Right atrium auricular region (tissue), 2 donors: ENCODE measurements at regions not wholly inside any gene's neighbourhood (a gene's known extent, or its start where the extent isn't known, plus 50 kb on each side); places are given as distances from the start of the nearest gene placed in this dataset.

Source experiments
- DNase-seq: peaks from one replicate; pipeline ENCODE4 v3.0.0-alpha.2; 2019; ENCODE audit warnings: low spot score
- H3K27ac ChIP-seq, 2 donors: fragments of 200-600 bp; sonication (generic); 1 replicate in 1 of 2; 2 replicates in 1 of 2; pipeline ENCODE4 v1.5.1; 2016 to 2019
- H3K27me3 ChIP-seq, 2 donors: fragments of 200-600 bp; sonication (generic); one replicate each; pipeline versions ENCODE4 v1.5.1 to v1.6.0; 2017 to 2019
- H3K36me3 ChIP-seq: fragments of 200-600 bp; sonication (generic); one replicate; pipeline ENCODE4 v1.5.1; 2016
- H3K4me1 ChIP-seq, 2 donors: fragments of 200-600 bp; sonication (generic); one replicate each; pipeline versions ENCODE4 v1.5.1 to v1.6.0; 2017 to 2019
- H3K4me3 ChIP-seq, 2 donors: fragments of 200-600 bp; sonication (generic); 1 replicate in 1 of 2; 2 replicates in 1 of 2; pipeline ENCODE4 v1.5.1; 2017 to 2019; ENCODE audit warnings: mild to moderate bottlenecking in 1 of 2, moderate library complexity in 1 of 2
- H3K9me3 ChIP-seq, 2 donors: fragments of 200-600 bp; sonication (generic); one replicate each; pipeline ENCODE4 v1.5.1; 2019
- CTCF ChIP-seq, 2 donors: fragments of 200-600 bp; sonication (generic); IDR thresholded peaks; one replicate each; pipeline ENCODE4 v1.5.1; 2019; ENCODE audit warnings: antibody characterized with exemption in 2 of 2

GRCh38 chr3:144102421-144102820, 130.8 kb downstream of the DIPK2A start:
- H3K27ac ChIP-seq, result no peak overlapping the region
- H3K36me3 ChIP-seq, result no peaks in the 10 kb centered on the region
- H3K4me1 ChIP-seq, result no peaks in the 10 kb centered on the region
- H3K9me3 ChIP-seq, result no peaks in the 10 kb centered on the region
- H3K27me3 ChIP-seq, result no peaks in the 10 kb centered on the region
- no peak overlapping the region for H3K4me3 ChIP-seq
- TF ChIP-seq CTCF (IDR thresholded peaks at IDR 0.05), result no peak
- no peak for DNase-seq

GRCh38 chr3:144104186-144104585, 132.6 kb downstream of the DIPK2A start:
- H3K27ac ChIP-seq, result no peak overlapping the region
- no peaks in the 10 kb centered on the region for H3K9me3 ChIP-seq
- no peak for TF ChIP-seq CTCF (IDR thresholded peaks at IDR 0.05)
- no peaks in the 10 kb centered on the region for H3K4me1 ChIP-seq
- no peaks in the 10 kb centered on the region for H3K36me3 ChIP-seq
- H3K27me3 ChIP-seq, result no peaks in the 10 kb centered on the region
- DNase-seq, result no peak
- no peak overlapping the region for H3K4me3 ChIP-seq

GRCh38 chr3:144104679-144105078, 133.1 kb downstream of the DIPK2A start:
- no peaks in the 10 kb centered on the region for H3K36me3 ChIP-seq
- H3K4me1 ChIP-seq, result no peaks in the 10 kb centered on the region
- TF ChIP-seq CTCF (IDR thresholded peaks at IDR 0.05), result no peak

GRCh38 chr3:144105542-144105941, 133.9 kb downstream of the DIPK2A start:
- Histone ChIP-seq H3K27ac (no peak overlapping the region), H3K9me3 (no peaks in the 10 kb centered on the region), H3K27me3 (no peaks in the 10 kb centered on the region), H3K4me1 (no peaks in the 10 kb centered on the region), H3K36me3 (no peaks in the 10 kb centered on the region), H3K4me3 (no peak overlapping the region)
- DNase-seq, result no peak
- TF ChIP-seq CTCF (IDR thresholded peaks at IDR 0.05), result no peak

More at GRCh38 chr3:144104679-144105078, 133.1 kb downstream of the DIPK2A start:
- Histone ChIP-seq H3K27ac (no peak overlapping the region), H3K9me3 (no peaks in the 10 kb centered on the region), H3K27me3 (no peaks in the 10 kb centered on the region), H3K4me3 (no peak overlapping the region)
- DNase-seq, result no peak

- Histone ChIP-seq H3K27ac (no peak overlapping the region), H3K36me3 (no peaks in the 10 kb centered on the region), H3K9me3 (no peaks in the 10 kb centered on the region), H3K4me1 (no peaks in the 10 kb centered on the region), H3K27me3 (no peaks in the 10 kb centered on the region), H3K4me3 (no peak overlapping the region)
- DNase-seq, result no peak
- no peak for TF ChIP-seq CTCF (IDR thresholded peaks at IDR 0.05)
These were observed 135.3 kb downstream of the DIPK2A start for GRCh38 chr3:144106970-144107369.

- no peak for TF ChIP-seq CTCF (IDR thresholded peaks at IDR 0.05)
- no peak for DNase-seq
These were observed 136.3 kb downstream of the DIPK2A start for GRCh38 chr3:144107923-144108322.

More at GRCh38 chr3:144107923-144108322, 136.3 kb downstream of the DIPK2A start:
- H3K36me3 ChIP-seq, result no peaks in the 10 kb centered on the region
- no peaks in the 10 kb centered on the region for H3K9me3 ChIP-seq
- H3K4me3 ChIP-seq, result no peak overlapping the region
- no peak overlapping the region for H3K27ac ChIP-seq
- no peaks in the 10 kb centered on the region for H3K4me1 ChIP-seq
- H3K27me3 ChIP-seq, result no peaks in the 10 kb centered on the region
